CD4-positive, CD25-positive, alpha-beta regulatory T cell (primary cell): ENCODE measurements at regions not wholly inside any gene's neighbourhood (a gene's known extent, or its start where the extent isn't known, plus 50 kb on each side); places are given as distances from the start of the nearest gene placed in this dataset.

Experiments
- ATAC-seq, 2 donors: fragments of 150-1000 bp; cut with Tn5 transposase; one replicate each; pipeline ENCODE4 v1.10.0; 2021; ENCODE audit warnings: low read depth in 2 of 2, moderate number of reproducible peaks in 2 of 2, moderate library complexity in 1 of 2
- DNase-seq, 3 donors: peaks; one replicate each; pipeline versions ENCODE4 v3.0.0 to v3.0.0-alpha.2; 2012 to 2022; ENCODE audit warnings: mixed read lengths in 1 of 3
- H3K27ac ChIP-seq: one replicate; pipeline ENCODE4 v1.7.0; 2013; ENCODE audit warnings: mild to moderate bottlenecking, low read length; ENCODE audit not compliant: insufficient read depth, poor library complexity, severe bottlenecking
- H3K27me3 ChIP-seq: one replicate; pipeline ENCODE4 v1.7.0; 2013; ENCODE audit warnings: low read length; ENCODE audit not compliant: control insufficient read depth, insufficient read depth
- H3K36me3 ChIP-seq: one replicate; pipeline ENCODE4 v1.7.0; 2013; ENCODE audit warnings: mild to moderate bottlenecking, low read length, moderate library complexity; ENCODE audit not compliant: control insufficient read depth, insufficient read depth
- H3K4me1 ChIP-seq: 2 replicates; pipeline ENCODE4 v1.7.0; 2013; ENCODE audit warnings: mild to moderate bottlenecking, low read length; ENCODE audit not compliant: insufficient read depth, control insufficient read depth, poor library complexity, severe bottlenecking
- H3K4me3 ChIP-seq: one replicate; pipeline ENCODE4 v1.7.0; 2013; ENCODE audit warnings: low read depth, mild to moderate bottlenecking, low read length, moderate library complexity
- H3K9me3 ChIP-seq, 2 experiments: 1 replicate in 1 of 2; 2 replicates in 1 of 2; pipeline ENCODE4 v1.7.0; 2013; ENCODE audit warnings: low read length in 2 of 2, mild to moderate bottlenecking in 1 of 2, moderate library complexity in 1 of 2; ENCODE audit not compliant: control insufficient read depth in 2 of 2
- H3K27ac Mint-ChIP-seq, 3 donors: one replicate each; pipeline ENCODE4 v1.8.0; 2020 to 2022; ENCODE audit warnings: mild to moderate bottlenecking in 3 of 3, mixed read lengths in 3 of 3, moderate library complexity in 2 of 3
- H3K27me3 Mint-ChIP-seq: one replicate; pipeline ENCODE4 v1.8.0; 2022; ENCODE audit warnings: mild to moderate bottlenecking, mixed read lengths
- H3K36me3 Mint-ChIP-seq: one replicate; pipeline ENCODE4 v1.8.0; 2020; ENCODE audit warnings: mixed read lengths
- H3K4me1 Mint-ChIP-seq, 4 donors: one replicate each; pipeline ENCODE4 v1.8.0; 2020 to 2022; ENCODE audit warnings: mixed read lengths in 4 of 4, mild to moderate bottlenecking in 1 of 4
- H3K4me3 Mint-ChIP-seq, 4 donors: one replicate each; pipeline ENCODE4 v1.8.0; 2020 to 2022; ENCODE audit warnings: mild to moderate bottlenecking in 4 of 4, mixed read lengths in 4 of 4, moderate library complexity in 3 of 4
- H3K9me3 Mint-ChIP-seq, 7 donors: one replicate each; pipeline ENCODE4 v1.8.0; 2020 to 2022; ENCODE audit warnings: mixed read lengths in 7 of 7, mild to moderate bottlenecking in 3 of 7, moderate library complexity in 2 of 7

GRCh38 chr1:59078070-59078800, 218.7 kb upstream of the FGGY start:
- Mint-ChIP-seq H3K27me3 (peaks cover 13% of the 10 kb centered on the region), H3K4me3 (no peak overlapping the region), H3K4me1 (peaks cover 0 to 7% (median 2%) of the 10 kb centered on the region in 4 donors), H3K36me3 (no peaks in the 10 kb centered on the region), H3K9me3 (peaks cover 0 to 3% (median 0%) of the 10 kb centered on the region in 7 donors), H3K27ac (peak overlapping the region in 1 of 3 donors; percentile 26)
- peaks cover 4% of the 10 kb centered on the region for H3K27me3 ChIP-seq
- ATAC-seq (no peak), DNase-seq (no peak)
- H3K4me1 ChIP-seq, result no peaks in the 10 kb centered on the region
- no peak overlapping the region for H3K27ac ChIP-seq
- H3K9me3 ChIP-seq, result no peaks in the 10 kb centered on the region
- H3K4me3 ChIP-seq, result no peak overlapping the region
- H3K36me3 ChIP-seq, result no peaks in the 10 kb centered on the region

DNA sequence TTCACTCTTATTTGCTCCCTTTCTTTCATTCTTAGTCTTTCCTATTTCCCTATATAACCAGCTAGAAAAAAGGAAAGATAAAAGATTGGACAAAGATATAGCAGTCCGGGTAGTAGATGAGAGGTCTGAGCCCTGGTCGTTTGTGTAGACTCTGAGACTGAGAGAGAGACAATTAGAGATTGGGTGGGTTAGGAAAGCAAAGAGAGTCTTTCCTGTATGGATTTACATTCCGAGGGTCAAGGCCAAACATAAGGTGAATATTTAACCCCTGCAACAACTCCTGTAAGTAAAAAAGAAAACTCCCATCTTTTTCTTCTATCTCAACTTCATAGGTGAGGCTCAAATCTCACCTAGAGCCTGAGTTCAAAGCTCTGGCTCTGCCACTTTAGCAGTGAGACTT, 218.0 kb upstream of the FGGY start:
- Histone ChIP-seq H3K27me3 (peaks cover 4% of the 10 kb centered on the region), H3K36me3 (no peaks in the 10 kb centered on the region), H3K27ac (no peak overlapping the region), H3K9me3 (no peaks in the 10 kb centered on the region), H3K4me3 (no peak overlapping the region), H3K4me1 (no peaks in the 10 kb centered on the region)
- Mint-ChIP-seq H3K27ac (peak overlapping the region in 1 of 3 donors; percentile 40), H3K4me1 (peaks cover 0 to 4% (median 2%) of the 10 kb centered on the region in 4 donors), H3K27me3 (peaks cover 13% of the 10 kb centered on the region), H3K36me3 (no peaks in the 10 kb centered on the region), H3K4me3 (no peak overlapping the region), H3K9me3 (no peaks in the 10 kb centered on the region)
- ATAC-seq (no peak), DNase-seq (no peak)

GRCh38 chr1:59079434-59080140, 217.3 kb upstream of the FGGY start:
- H3K4me1 ChIP-seq, result no peaks in the 10 kb centered on the region
- Mint-ChIP-seq H3K4me3 (no peak overlapping the region), H3K9me3 (no peaks in the 10 kb centered on the region), H3K27me3 (peaks cover 13% of the 10 kb centered on the region), H3K4me1 (peaks cover 0 to 8% (median 5%) of the 10 kb centered on the region in 4 donors), H3K27ac (peak overlapping the region in 1 of 3 donors; percentile 40), H3K36me3 (no peaks in the 10 kb centered on the region)
- H3K9me3 ChIP-seq, result no peaks in the 10 kb centered on the region
- no peak for ATAC-seq
- DNase-seq, result no peak
- H3K36me3 ChIP-seq, result no peaks in the 10 kb centered on the region
- H3K27me3 ChIP-seq, result peaks cover 4% of the 10 kb centered on the region
- H3K27ac ChIP-seq, result no peak overlapping the region
- H3K4me3 ChIP-seq, result no peak overlapping the region

DNA sequence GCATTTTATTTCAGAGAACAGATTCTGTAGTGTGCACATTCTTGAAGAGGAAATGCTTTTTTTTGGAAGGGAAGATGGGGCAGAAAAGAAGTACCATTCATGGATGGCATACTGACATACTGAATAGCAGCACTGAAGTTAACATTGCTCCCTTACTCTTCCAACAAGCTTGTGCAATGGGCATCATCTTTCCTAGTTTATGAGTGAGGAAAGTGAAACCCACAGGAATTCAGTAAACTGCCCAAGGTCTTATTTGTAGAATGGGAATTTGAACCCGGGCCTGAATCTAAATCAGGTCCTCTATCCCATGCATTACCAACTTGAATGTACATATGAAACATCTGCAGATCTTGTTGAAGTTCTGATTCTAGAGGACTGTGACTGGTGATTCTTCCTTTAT, 215.7 kb upstream of the FGGY start:
- ATAC-seq (no peak), DNase-seq (no peak)
- Mint-ChIP-seq H3K9me3 (no peaks in the 10 kb centered on the region), H3K27ac (no peak overlapping the region), H3K4me1 (peaks cover 0 to 8% (median 6%) of the 10 kb centered on the region in 4 donors), H3K36me3 (no peaks in the 10 kb centered on the region), H3K27me3 (peaks cover 13% of the 10 kb centered on the region), H3K4me3 (no peak overlapping the region)
- Histone ChIP-seq H3K27ac (no peak overlapping the region), H3K4me1 (no peaks in the 10 kb centered on the region), H3K4me3 (no peak overlapping the region), H3K36me3 (no peaks in the 10 kb centered on the region), H3K9me3 (no peaks in the 10 kb centered on the region), H3K27me3 (peaks cover 4% of the 10 kb centered on the region)

DNA sequence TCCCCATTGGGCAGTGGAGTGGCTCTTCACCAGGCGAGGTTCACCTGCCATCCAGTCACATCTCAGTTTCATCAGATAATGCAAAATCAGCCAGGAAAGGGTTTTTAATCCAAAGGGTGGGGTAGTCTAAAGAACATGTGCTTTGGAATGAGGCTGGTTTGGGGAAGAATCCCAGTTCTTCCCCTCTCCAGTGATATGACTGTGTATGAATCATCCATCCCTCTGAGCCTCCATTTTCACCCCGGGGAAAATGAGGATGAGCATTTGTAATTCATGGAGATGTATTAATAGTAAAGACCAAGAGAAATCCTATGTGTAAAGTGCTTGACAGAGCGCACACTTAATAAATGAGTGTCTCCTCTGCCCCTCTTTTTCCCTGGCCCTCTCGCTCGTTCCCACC, 215.1 kb upstream of the FGGY start:
- no peaks in the 10 kb centered on the region for H3K36me3 Mint-ChIP-seq
- H3K4me1 ChIP-seq, result no peaks in the 10 kb centered on the region
- H3K27ac ChIP-seq, result no peak overlapping the region
- no peaks in the 10 kb centered on the region for H3K9me3 Mint-ChIP-seq
- no peak overlapping the region for H3K4me3 Mint-ChIP-seq
- H3K4me1 Mint-ChIP-seq, result peaks cover 0 to 8% (median 5%) of the 10 kb centered on the region in 4 donors
- H3K27ac Mint-ChIP-seq, result no peak overlapping the region
- no peak for DNase-seq
- H3K36me3 ChIP-seq, result no peaks in the 10 kb centered on the region
- H3K9me3 ChIP-seq, result no peaks in the 10 kb centered on the region
- no peak overlapping the region for H3K4me3 ChIP-seq
- no peak for ATAC-seq
- H3K27me3 ChIP-seq, result peaks cover 4% of the 10 kb centered on the region
- peaks cover 10% of the 10 kb centered on the region for H3K27me3 Mint-ChIP-seq

DNA sequence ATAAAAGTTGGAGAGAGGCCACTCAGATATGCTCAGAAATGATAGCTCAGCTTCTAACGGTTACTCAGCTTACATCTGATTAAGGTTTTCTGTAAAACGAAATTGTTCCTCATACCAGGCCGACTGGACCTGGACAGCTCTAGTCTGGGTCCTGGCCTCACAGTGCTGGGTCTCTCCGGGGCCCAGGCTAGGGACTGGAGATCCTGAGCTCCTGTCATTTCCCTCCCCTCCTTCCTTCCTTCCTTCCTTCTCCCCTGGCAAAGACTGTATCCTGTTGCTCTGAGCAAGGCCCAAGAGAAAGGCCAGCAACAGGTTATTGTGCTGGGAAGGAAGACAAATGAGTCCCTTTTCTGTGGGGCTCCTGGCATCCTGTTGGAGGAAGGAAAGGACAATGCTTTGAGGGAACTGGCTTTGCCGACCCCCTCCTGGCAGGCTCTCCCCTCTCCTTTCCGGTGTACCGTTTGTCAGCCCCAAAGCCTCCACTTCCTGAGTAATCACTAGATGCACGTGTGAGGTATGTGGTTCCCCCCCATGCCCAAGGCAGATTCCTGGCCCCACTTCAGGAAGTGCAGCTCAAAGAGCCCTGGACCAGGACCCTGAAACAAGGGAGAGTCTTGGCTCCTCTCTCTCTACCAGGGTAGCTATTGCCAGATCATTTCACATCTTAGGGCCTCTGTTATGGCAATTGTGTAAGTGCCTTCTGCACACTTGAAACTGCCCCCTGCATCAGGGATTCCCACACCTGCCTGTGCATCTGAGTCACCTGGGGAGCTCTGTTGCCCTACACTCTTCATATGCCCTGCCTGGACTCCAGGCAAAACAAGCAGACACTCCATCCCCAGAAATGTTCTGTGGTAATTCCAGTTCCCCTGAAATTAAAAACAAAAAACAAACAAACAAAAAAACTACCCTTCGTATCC, 212.7 kb upstream of the FGGY start:
- Histone ChIP-seq H3K9me3 (no peaks in the 10 kb centered on the region), H3K36me3 (no peaks in the 10 kb centered on the region), H3K27me3 (peaks cover 9% of the 10 kb centered on the region), H3K27ac (no peak overlapping the region), H3K4me1 (no peaks in the 10 kb centered on the region), H3K4me3 (no peak overlapping the region)
- no peaks in the 10 kb centered on the region for H3K36me3 Mint-ChIP-seq
- H3K27ac Mint-ChIP-seq, result peak overlapping the region in 1 of 3 donors; percentile 22
- peaks cover 0 to 3% (median 0%) of the 10 kb centered on the region in 7 donors for H3K9me3 Mint-ChIP-seq
- ATAC-seq (no peak), DNase-seq (peak in 1 of 3 donors; percentile 14)
- peaks cover 4% of the 10 kb centered on the region for H3K27me3 Mint-ChIP-seq
- H3K4me1 Mint-ChIP-seq, result peaks cover 0 to 8% (median 5%) of the 10 kb centered on the region in 4 donors
- H3K4me3 Mint-ChIP-seq, result no peak overlapping the region

GRCh38 chr1:59085101-59085500, 211.8 kb upstream of the FGGY start:
- DNase-seq (no peak), ATAC-seq (no peak)
- Mint-ChIP-seq H3K27ac (no peak overlapping the region), H3K36me3 (no peaks in the 10 kb centered on the region), H3K9me3 (peaks cover 0 to 6% (median 0%) of the 10 kb centered on the region in 7 donors), H3K4me3 (no peak overlapping the region), H3K4me1 (peaks cover 0 to 8% (median 3%) of the 10 kb centered on the region in 4 donors), H3K27me3 (peaks cover 4% of the 10 kb centered on the region)
- Histone ChIP-seq H3K4me1 (no peaks in the 10 kb centered on the region), H3K36me3 (no peaks in the 10 kb centered on the region), H3K27ac (no peak overlapping the region), H3K4me3 (no peak overlapping the region), H3K9me3 (no peaks in the 10 kb centered on the region), H3K27me3 (peaks cover 11% of the 10 kb centered on the region)
